Mammary epithelial cell (primary cell): ENCODE measurements at regions not wholly inside any gene's neighbourhood (a gene's known extent, or its start where the extent isn't known, plus 50 kb on each side); places are given as distances from the start of the nearest gene placed in this dataset.

Source experiments
- EZH2 ChIP-seq: IDR thresholded peaks from 2 replicates; pipeline ENCODE4 v1.6.1; 2012; ENCODE audit warnings: low read length, inconsistent platforms, borderline replicate concordance
- TF ChIP-seq, protein P1 (sequence below), 2 donors: IDR thresholded peaks in 1 of 2; conservative IDR thresholded peaks in 1 of 2; 2 replicates each; pipeline ENCODE4 v1.5.1; 2011 to 2012; ENCODE audit warnings: inconsistent platforms in 2 of 2, low read length in 2 of 2, mild to moderate bottlenecking in 2 of 2, control low read depth in 1 of 2, low read depth in 1 of 2; ENCODE audit not compliant: insufficient read depth in 1 of 2; ENCODE audit errors: extremely low read depth in 1 of 2

DNA sequence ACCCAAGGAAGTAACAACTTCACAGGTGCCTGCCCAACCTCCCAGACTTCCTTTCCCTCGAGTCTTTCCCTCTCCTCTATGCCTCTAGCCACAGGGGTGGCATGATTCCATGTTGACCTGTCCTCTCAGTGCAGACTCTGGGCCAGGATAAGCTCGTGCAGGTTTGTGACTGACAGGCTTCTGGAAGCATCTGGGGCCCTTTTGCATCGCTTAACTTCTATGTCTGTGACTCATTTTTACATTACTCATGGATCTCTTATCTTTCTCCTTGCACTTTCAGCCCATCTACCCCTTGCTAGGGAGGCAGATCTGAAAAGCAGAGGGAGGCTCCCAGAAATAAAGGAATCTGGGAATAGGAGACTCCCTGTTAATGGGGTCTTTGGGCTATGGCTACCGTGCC, 98.5 kb upstream of the RIOK3 start:
- TF ChIP-seq, protein P1, sequence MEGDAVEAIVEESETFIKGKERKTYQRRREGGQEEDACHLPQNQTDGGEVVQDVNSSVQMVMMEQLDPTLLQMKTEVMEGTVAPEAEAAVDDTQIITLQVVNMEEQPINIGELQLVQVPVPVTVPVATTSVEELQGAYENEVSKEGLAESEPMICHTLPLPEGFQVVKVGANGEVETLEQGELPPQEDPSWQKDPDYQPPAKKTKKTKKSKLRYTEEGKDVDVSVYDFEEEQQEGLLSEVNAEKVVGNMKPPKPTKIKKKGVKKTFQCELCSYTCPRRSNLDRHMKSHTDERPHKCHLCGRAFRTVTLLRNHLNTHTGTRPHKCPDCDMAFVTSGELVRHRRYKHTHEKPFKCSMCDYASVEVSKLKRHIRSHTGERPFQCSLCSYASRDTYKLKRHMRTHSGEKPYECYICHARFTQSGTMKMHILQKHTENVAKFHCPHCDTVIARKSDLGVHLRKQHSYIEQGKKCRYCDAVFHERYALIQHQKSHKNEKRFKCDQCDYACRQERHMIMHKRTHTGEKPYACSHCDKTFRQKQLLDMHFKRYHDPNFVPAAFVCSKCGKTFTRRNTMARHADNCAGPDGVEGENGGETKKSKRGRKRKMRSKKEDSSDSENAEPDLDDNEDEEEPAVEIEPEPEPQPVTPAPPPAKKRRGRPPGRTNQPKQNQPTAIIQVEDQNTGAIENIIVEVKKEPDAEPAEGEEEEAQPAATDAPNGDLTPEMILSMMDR (conservative IDR thresholded peaks at IDR 0.05 in 1 of 2, IDR thresholded peaks at IDR 0.05 in 1 of 2; ENCODE audit: extremely low read depth in 1 of 2, insufficient read depth in 1 of 2, low read depth in 1 of 2, low read length in 2 of 2): no peak
- TF ChIP-seq EZH2: no peak
